HEK293 (cell line): ENCODE measurements at regions not wholly inside any gene's neighbourhood (a gene's known extent, or its start where the extent isn't known, plus 50 kb on each side); places are given as distances from the start of the nearest gene placed in this dataset.
"Not testable (repeated sequence)": the region's sequence is repeated elsewhere in the genome, so short reads cannot be mapped to it uniquely, and the experiment has no call there.

ENCODE experiments used
- CTCF ChIA-PET: fragments of 350-600 bp; formaldehyde crosslinking; extraction: SDS; loops from one replicate; lab custom pipeline; 2021; ENCODE audit warnings: antibody characterized with exemption; lab: Yijun Ruan, JAX
- POLR2A ChIA-PET: fragments of 300-600 bp; formaldehyde crosslinking; extraction: SDS; loops from one replicate; lab custom pipeline; 2020; ENCODE audit warnings: antibody characterized with exemption, inconsistent platforms; lab: Yijun Ruan, JAX
- H3K27ac ChIP-seq: fragments of 200-500 bp; sonication (Bioruptor generic); 2 replicates; pipeline ENCODE4 v1.5.1; 2014; ENCODE audit warnings: low read depth, low read length, control low read depth, inconsistent platforms; ENCODE audit errors: extremely low read depth
- H3K36me3 ChIP-seq, 2 experiments: fragments of 200-500 bp in 1 of 2; sonication (Bioruptor generic) in 1 of 2; 1 replicate in 1 of 2; 2 replicates in 1 of 2; pipeline ENCODE4 v1.5.1; 2014 to 2017; ENCODE audit warnings: inconsistent platforms in 2 of 2, low read length in 2 of 2; ENCODE audit not compliant: control insufficient read depth in 2 of 2, insufficient read depth in 1 of 2
- H3K4me1 ChIP-seq: fragments of 200-500 bp; sonication (Bioruptor generic); 2 replicates; pipeline ENCODE4 v1.5.1; 2014; ENCODE audit warnings: mild to moderate bottlenecking, low read length, inconsistent platforms; ENCODE audit not compliant: control insufficient read depth, insufficient read depth
- H3K4me3 ChIP-seq: 2 replicates; pipeline ENCODE4 v1.5.1; 2011; ENCODE audit warnings: low read depth, mild to moderate bottlenecking, control low read depth, low read length, moderate library complexity
- H3K9me3 ChIP-seq: fragments of 200-500 bp; sonication (Bioruptor generic); 2 replicates; pipeline ENCODE4 v1.5.1; 2014; ENCODE audit warnings: low read depth, low read length, inconsistent platforms; ENCODE audit not compliant: control insufficient read depth, insufficient read depth
- GLIS1 ChIP-seq: fragments of 450-650 bp; formaldehyde crosslinking; IDR thresholded peaks from 2 replicates; pipeline ENCODE4 v1.5.1; 2016; ENCODE audit warnings: missing biosample characterization, missing genetic modification characterization
- PRDM1 ChIP-seq: fragments of 450-650 bp; formaldehyde crosslinking; IDR thresholded peaks from 2 replicates; pipeline ENCODE4; 2016; ENCODE audit warnings: missing biosample characterization, missing genetic modification characterization
- PRDM4 ChIP-seq: fragments of 450-650 bp; formaldehyde crosslinking; IDR thresholded peaks from 2 replicates; pipeline ENCODE4 v1.5.1; 2017; ENCODE audit warnings: missing biosample characterization, missing genetic modification characterization
- SP2 ChIP-seq: fragments of 450-650 bp; formaldehyde crosslinking; IDR thresholded peaks from 2 replicates; pipeline ENCODE4 v1.5.1; 2016; ENCODE audit warnings: missing biosample characterization, missing genetic modification characterization
- ZBTB11 ChIP-seq: fragments of 450-650 bp; formaldehyde crosslinking; conservative IDR thresholded peaks from 2 replicates; pipeline ENCODE4 v1.5.1; 2016; ENCODE audit warnings: low read depth, missing biosample characterization, missing genetic modification characterization
- ZBTB26 ChIP-seq: fragments of 450-650 bp; formaldehyde crosslinking; optimal IDR thresholded peaks from 2 replicates; pipeline ENCODE3; 2016; ENCODE audit warnings: missing biosample characterization, mild to moderate bottlenecking, missing genetic modification characterization
- ZNF366 ChIP-seq: fragments of 450-650 bp; formaldehyde crosslinking; conservative IDR thresholded peaks from 2 replicates; pipeline ENCODE4 v1.5.1; 2016; ENCODE audit warnings: missing biosample characterization, missing genetic modification characterization

GRCh38 chr9:62798884-62799850, 1609.3 kb downstream of the SPATA31A7 start:
- H3K4me3 ChIP-seq, H3K9me3 ChIP-seq, H3K27ac ChIP-seq, H3K36me3 ChIP-seq, H3K4me1 ChIP-seq: not testable (repeated sequence)
- POLR2A ChIA-PET: interaction anchor here (1.3 kb wide), 1 partner anchor 1018 kb away, joined by 11 read pairs; no protein-coding TSS in a partner anchor
- CTCF ChIA-PET: interaction anchor here (1.1 kb wide), 1 partner anchor 1018 kb away, joined by 3 read pairs; no protein-coding TSS in a partner anchor
- TF ChIP-seq ZNF366 (0 out of 2 replicates have a peak, but pooled peaks have one; percentile 20), PRDM4 (peak; percentile 57; the same call in 1 of the 2 replicates), PRDM1 (0 out of 2 replicates have a peak, but pooled peaks have one; percentile 10)

- H3K9me3 ChIP-seq, H3K36me3 ChIP-seq, H3K4me3 ChIP-seq, H3K4me1 ChIP-seq, H3K27ac ChIP-seq: not testable (repeated sequence)
- CTCF ChIA-PET: interaction anchor here (1.3 kb wide), 1 partner anchor 1018 kb away, joined by 4 read pairs; no protein-coding TSS in a partner anchor
- POLR2A ChIA-PET: interaction anchor here (1.3 to 1.6 kb wide), 2 partner anchors 1017 to 1018 kb away, joined by 10 to 11 read pairs; no protein-coding TSS in a partner anchor
These were observed 1610.1 kb downstream of the SPATA31A7 start for GRCh38 chr9:62799851-62800371.

- H3K4me3 ChIP-seq, H3K36me3 ChIP-seq, H3K4me1 ChIP-seq, H3K9me3 ChIP-seq, H3K27ac ChIP-seq: not testable (repeated sequence)
- ChIA-PET CTCF (interaction anchor here (1.3 kb wide), 1 partner anchor 1017 kb away, joined by 4 read pairs; no protein-coding TSS in a partner anchor), POLR2A (interaction anchor here (1.6 kb wide), 1 partner anchor 1017 kb away, joined by 10 read pairs; no protein-coding TSS in a partner anchor)
These were observed 1610.9 kb downstream of the SPATA31A7 start for GRCh38 chr9:62800451-62801371.

GRCh38 chr9:62801372-62801811, 1611.6 kb downstream of the SPATA31A7 start:
- H3K9me3 ChIP-seq, H3K27ac ChIP-seq, H3K4me3 ChIP-seq, H3K4me1 ChIP-seq, H3K36me3 ChIP-seq: not testable (repeated sequence)
- ChIA-PET POLR2A (interaction anchor here (1.6 kb wide), 1 partner anchor 1016 kb away, joined by 10 read pairs; no protein-coding TSS in a partner anchor), CTCF (interaction anchor here (1.3 kb wide), 1 partner anchor 1016 kb away, joined by 4 read pairs; no protein-coding TSS in a partner anchor)

- CTCF ChIA-PET, H3K4me1 ChIP-seq, H3K36me3 ChIP-seq, H3K9me3 ChIP-seq: not testable (repeated sequence)
- Histone ChIP-seq H3K27ac (peak overlapping the region; percentile 53; the same call in 1 of the 2 replicates), H3K4me3 (peak overlapping the region; percentile 57)
- POLR2A ChIA-PET: interaction anchor here (1.1 kb wide), 1 partner anchor 1015 kb away, joined by 8 read pairs; no protein-coding TSS in a partner anchor
- TF ChIP-seq ZBTB11 (tag by site-specific recombination) (peak; percentile 74; the same call in 1 of the 2 replicates), SP2 (tag by site-specific recombination) (peak; percentile 71), GLIS1 (tag by site-specific recombination) (peak; percentile 58; the same call in 1 of the 2 replicates), ZBTB26 (tag by site-specific recombination) (peak; percentile 64)
These were observed 1612.3 kb downstream of the SPATA31A7 start for GRCh38 chr9:62801961-62802718.
